HEK293 (cell line): ENCODE measurements at regions not wholly inside any gene's neighbourhood (a gene's known extent, or its start where the extent isn't known, plus 50 kb on each side); places are given as distances from the start of the nearest gene placed in this dataset.

Experiments used
- CTCF ChIA-PET: fragments of 350-600 bp; formaldehyde crosslinking; extraction: SDS; loops from one replicate; lab custom pipeline; 2021; ENCODE audit warnings: antibody characterized with exemption; lab: Yijun Ruan, JAX
- POLR2A ChIA-PET: fragments of 300-600 bp; formaldehyde crosslinking; extraction: SDS; loops from one replicate; lab custom pipeline; 2020; ENCODE audit warnings: antibody characterized with exemption, inconsistent platforms; lab: Yijun Ruan, JAX
- H3K27ac ChIP-seq: fragments of 200-500 bp; sonication (Bioruptor generic); 2 replicates; pipeline ENCODE4 v1.5.1; 2014; ENCODE audit warnings: low read depth, low read length, control low read depth, inconsistent platforms; ENCODE audit errors: extremely low read depth
- H3K36me3 ChIP-seq, 2 experiments: fragments of 200-500 bp in 1 of 2; sonication (Bioruptor generic) in 1 of 2; 1 replicate in 1 of 2; 2 replicates in 1 of 2; pipeline ENCODE4 v1.5.1; 2014 to 2017; ENCODE audit warnings: inconsistent platforms in 2 of 2, low read length in 2 of 2; ENCODE audit not compliant: control insufficient read depth in 2 of 2, insufficient read depth in 1 of 2
- H3K4me1 ChIP-seq: fragments of 200-500 bp; sonication (Bioruptor generic); 2 replicates; pipeline ENCODE4 v1.5.1; 2014; ENCODE audit warnings: mild to moderate bottlenecking, low read length, inconsistent platforms; ENCODE audit not compliant: control insufficient read depth, insufficient read depth
- H3K4me3 ChIP-seq: 2 replicates; pipeline ENCODE4 v1.5.1; 2011; ENCODE audit warnings: low read depth, mild to moderate bottlenecking, control low read depth, low read length, moderate library complexity
- H3K9me3 ChIP-seq: fragments of 200-500 bp; sonication (Bioruptor generic); 2 replicates; pipeline ENCODE4 v1.5.1; 2014; ENCODE audit warnings: low read depth, low read length, inconsistent platforms; ENCODE audit not compliant: control insufficient read depth, insufficient read depth
- AEBP2 ChIP-seq: fragments of 450-650 bp; formaldehyde crosslinking; IDR thresholded peaks from 2 replicates; pipeline ENCODE4 v1.5.1; 2016; ENCODE audit warnings: missing biosample characterization, missing genetic modification characterization, borderline replicate concordance
- ATF2 ChIP-seq: fragments of 450-650 bp; formaldehyde crosslinking; IDR thresholded peaks from 2 replicates; pipeline ENCODE4 v1.5.1; 2016; ENCODE audit warnings: missing biosample characterization, missing genetic modification characterization, low read depth
- GLI2 ChIP-seq: fragments of 450-650 bp; formaldehyde crosslinking; IDR thresholded peaks from 2 replicates; pipeline ENCODE4; 2017; ENCODE audit warnings: missing biosample characterization, missing genetic modification characterization, low read depth, borderline replicate concordance
- IKZF3 ChIP-seq: fragments of 450-650 bp; IDR thresholded peaks from 2 replicates; pipeline ENCODE4 v1.5.0; 2018; ENCODE audit warnings: missing biosample characterization, mild to moderate bottlenecking, missing genetic modification characterization, moderate library complexity
- INSM2 ChIP-seq: fragments of 450-650 bp; formaldehyde crosslinking; IDR thresholded peaks from 2 replicates; pipeline ENCODE4 v1.5.1; 2016; ENCODE audit warnings: missing biosample characterization, missing genetic modification characterization
- OSR2 ChIP-seq: fragments of 450-650 bp; formaldehyde crosslinking; IDR thresholded peaks from 2 replicates; pipeline ENCODE4 v1.5.1; 2016; ENCODE audit warnings: missing biosample characterization, missing genetic modification characterization
- OVOL3 ChIP-seq: fragments of 450-650 bp; formaldehyde crosslinking; IDR thresholded peaks from 2 replicates; pipeline ENCODE4 v1.5.1; 2016; ENCODE audit warnings: missing biosample characterization, missing genetic modification characterization
- PRDM2 ChIP-seq: fragments of 450-650 bp; formaldehyde crosslinking; IDR thresholded peaks from 2 replicates; pipeline ENCODE4 v1.5.1; 2016; ENCODE audit warnings: missing biosample characterization, missing genetic modification characterization, borderline replicate concordance
- SCRT1 ChIP-seq: fragments of 450-650 bp; formaldehyde crosslinking; IDR thresholded peaks from 2 replicates; pipeline ENCODE4 v1.5.1; 2016; ENCODE audit warnings: missing biosample characterization, missing genetic modification characterization, borderline replicate concordance
- WT1 ChIP-seq: fragments of 450-650 bp; formaldehyde crosslinking; IDR thresholded peaks from 2 replicates; pipeline ENCODE4 v1.5.1; 2016; ENCODE audit warnings: missing biosample characterization, missing genetic modification characterization
- YY2 ChIP-seq: fragments of 450-650 bp; formaldehyde crosslinking; IDR thresholded peaks from 2 replicates; pipeline ENCODE4 v1.5.1; 2016; ENCODE audit warnings: missing biosample characterization, missing genetic modification characterization
- ZBTB6 ChIP-seq: fragments of 450-650 bp; formaldehyde crosslinking; IDR thresholded peaks from 2 replicates; pipeline ENCODE4 v1.5.1; 2017; ENCODE audit warnings: missing biosample characterization, missing genetic modification characterization
- ZFP41 ChIP-seq: fragments of 450-650 bp; formaldehyde crosslinking; IDR thresholded peaks from 2 replicates; pipeline ENCODE4 v1.5.1; 2016; ENCODE audit warnings: missing biosample characterization, missing genetic modification characterization, borderline replicate concordance
- ZNF114 ChIP-seq: fragments of 450-650 bp; formaldehyde crosslinking; IDR thresholded peaks from 2 replicates; pipeline ENCODE4 v1.5.0; 2017; ENCODE audit warnings: missing biosample characterization, missing genetic modification characterization
- ZNF211 ChIP-seq: fragments of 450-650 bp; formaldehyde crosslinking; IDR thresholded peaks from 2 replicates; pipeline ENCODE4 v1.5.1; 2016; ENCODE audit warnings: low read depth, missing biosample characterization, missing genetic modification characterization
- ZNF239 ChIP-seq: fragments of 450-650 bp; formaldehyde crosslinking; IDR thresholded peaks from 2 replicates; pipeline ENCODE4 v1.5.1; 2016; ENCODE audit warnings: missing biosample characterization, missing genetic modification characterization
- ZNF324 ChIP-seq: fragments of 450-650 bp; formaldehyde crosslinking; IDR thresholded peaks from 2 replicates; pipeline ENCODE4 v1.5.1; 2016; ENCODE audit warnings: missing biosample characterization, missing genetic modification characterization
- ZNF501 ChIP-seq: fragments of 450-650 bp; formaldehyde crosslinking; IDR thresholded peaks from 2 replicates; pipeline ENCODE4 v1.5.1; 2016; ENCODE audit warnings: missing biosample characterization, missing genetic modification characterization
- ZNF571 ChIP-seq: fragments of 450-650 bp; formaldehyde crosslinking; IDR thresholded peaks from 2 replicates; pipeline ENCODE4 v1.5.0; 2017; ENCODE audit warnings: missing biosample characterization, missing genetic modification characterization
- ZNF596 ChIP-seq: fragments of 450-650 bp; IDR thresholded peaks from 2 replicates; pipeline ENCODE4 v1.5.0; 2018; ENCODE audit warnings: missing biosample characterization, mild to moderate bottlenecking, missing genetic modification characterization, moderate library complexity
- ZNF623 ChIP-seq: fragments of 450-650 bp; formaldehyde crosslinking; IDR thresholded peaks from 2 replicates; pipeline ENCODE4 v1.5.1; 2016; ENCODE audit warnings: missing biosample characterization, missing genetic modification characterization
- ZNF704 ChIP-seq: fragments of 450-650 bp; formaldehyde crosslinking; IDR thresholded peaks from 2 replicates; pipeline ENCODE4 v1.5.1; 2016; ENCODE audit warnings: missing biosample characterization, missing genetic modification characterization
- ZNF707 ChIP-seq: fragments of 450-650 bp; formaldehyde crosslinking; IDR thresholded peaks from 2 replicates; pipeline ENCODE4 v1.5.1; 2016; ENCODE audit warnings: missing biosample characterization, missing genetic modification characterization
- ZNF785 ChIP-seq: fragments of 450-650 bp; formaldehyde crosslinking; IDR thresholded peaks from 2 replicates; pipeline ENCODE4 v1.5.1; 2016; ENCODE audit warnings: missing biosample characterization, missing genetic modification characterization
- ZNF792 ChIP-seq: fragments of 450-650 bp; formaldehyde crosslinking; IDR thresholded peaks from 2 replicates; pipeline ENCODE4 v1.5.1; 2016; ENCODE audit warnings: missing biosample characterization, missing genetic modification characterization

GRCh38 chr2:142445023-142445422 lies 314.2 kb upstream of the LRP1B start:
- ChIA-PET POLR2A (no interaction called here), CTCF (no interaction called here)
- no peak overlapping the region for H3K27ac ChIP-seq
- TF ChIP-seq PRDM2 (tag by site-specific recombination) (no peak), ZNF596 (tag by site-specific recombination) (no peak), ZNF501 (tag by site-specific recombination) (no peak), ZNF114 (no peak), WT1 (tag by site-specific recombination) (no peak), ZNF211 (tag by site-specific recombination) (no peak), ZNF571 (tag by site-specific recombination) (no peak), ZNF704 (no peak), ZNF623 (tag by site-specific recombination) (no peak), IKZF3 (no peak), SCRT1 (tag by site-specific recombination) (no peak), ZNF792 (no peak), ZBTB6 (no peak), OVOL3 (tag by site-specific recombination) (no peak), INSM2 (tag by site-specific recombination) (no peak), GLI2 (no peak)
- no peaks in the 10 kb centered on the region for H3K9me3 ChIP-seq
- no peaks in the 10 kb centered on the region for H3K36me3 ChIP-seq
- H3K4me1 ChIP-seq, result no peaks in the 10 kb centered on the region
- no peak overlapping the region for H3K4me3 ChIP-seq

GRCh38 chr2:142435847-142436246 lies 305.0 kb upstream of the LRP1B start:
- Histone ChIP-seq H3K9me3 (no peaks in the 10 kb centered on the region), H3K4me3 (no peak overlapping the region), H3K27ac (no peak overlapping the region), H3K4me1 (no peaks in the 10 kb centered on the region), H3K36me3 (no peaks in the 10 kb centered on the region)
- CTCF ChIA-PET, result no interaction called here
- POLR2A ChIA-PET, result no interaction called here
- no peak for TF ChIP-seq GLI2
- TF ChIP-seq ZNF707 (tag by site-specific recombination), result no peak
- no peak for TF ChIP-seq ZNF324 (tag by site-specific recombination)
- no peak for TF ChIP-seq ZNF239 (tag by site-specific recombination)
- no peak for TF ChIP-seq ATF2 (tag by site-specific recombination)
- TF ChIP-seq ZFP41 (tag by site-specific recombination), result no peak
- TF ChIP-seq YY2 (tag by site-specific recombination), result no peak
- TF ChIP-seq OSR2 (tag by site-specific recombination), result no peak
- TF ChIP-seq ZNF785 (tag by site-specific recombination), result no peak
- no peak for TF ChIP-seq AEBP2 (tag by site-specific recombination)
